Adrenal gland (tissue), 9 donors: ENCODE measurements at regions not wholly inside any gene's neighbourhood (a gene's known extent, or its start where the extent isn't known, plus 50 kb on each side); places are given as distances from the start of the nearest gene placed in this dataset.

ENCODE experiments used
- DNase-seq, 7 donors: peaks; one replicate each; pipeline ENCODE4 v3.0.0-alpha.2; 2019 to 2020
- H3K27ac ChIP-seq, 5 donors: fragments of 200-600 bp; sonication (generic) in 4 of 5; 1 replicate in 3 of 5; 2 replicates in 2 of 5; pipeline versions ENCODE4 v1.5.1 to v1.8.0; 2016 to 2020; ENCODE audit warnings: mild to moderate bottlenecking in 1 of 5
- H3K27me3 ChIP-seq: fragments of 200-600 bp; 2 replicates; pipeline ENCODE4 v1.8.0; 2021
- H3K36me3 ChIP-seq, 2 donors: fragments of 200-600 bp; replicated peaks in 1 of 2; 1 replicate in 1 of 2; 2 replicates in 1 of 2; pipeline versions ENCODE4 v1.5.1 to v1.8.0; 2018 to 2022
- H3K4me1 ChIP-seq, 2 donors: fragments of 200-600 bp; replicated peaks in 1 of 2; 1 replicate in 1 of 2; 2 replicates in 1 of 2; pipeline versions ENCODE4 v1.5.1 to v1.8.0; 2018 to 2021
- H3K4me3 ChIP-seq, 4 donors: fragments of 200-600 bp; sonication (generic) in 3 of 4; one replicate each; pipeline ENCODE4 v1.5.1; 2016 to 2018
- H3K9me3 ChIP-seq, 3 donors: fragments of 200-600 bp; sonication (generic) in 1 of 3; replicated peaks in 1 of 3; 1 replicate in 2 of 3; 2 replicates in 1 of 3; pipeline versions ENCODE4 v1.5.1 to v1.8.0; 2016 to 2021
- POLR2A ChIP-seq, 2 donors: fragments of 450-650 bp; IDR thresholded peaks; one replicate each; pipeline ENCODE4 v1.6.1; 2017; ENCODE audit warnings: antibody characterized with exemption in 2 of 2, mild to moderate bottlenecking in 2 of 2, moderate library complexity in 1 of 2
- WGBS, 4 donors: extraction: QIAGEN DNeasy Blood & Tissue Kit in 2 of 4; methylation state at CpG; one replicate each; pipeline versions ENCODE4 v1.1.5 to v1.1.7; 2013 to 2017; 5-methylcytosine and 5-hydroxymethylcytosine counted together
- intact Hi-C, 2 donors: fragments of 100-400 bp; cut with DNase I; formaldehyde crosslinking; loops; one replicate each; pipeline versions ENCODE4 v1.14.1 to v1.15.0; 2022 to 2023
- TF ChIP-seq, protein P1 (sequence below), 6 experiments: fragments of 450-650 bp in 4 of 6; fragments of 200-600 bp in 2 of 6; sonication (generic) in 1 of 6; IDR thresholded peaks; 1 replicate in 5 of 6; 2 replicates in 1 of 6; pipeline versions ENCODE4 v1.5.1 to v1.8.0; 2016 to 2021; ENCODE audit warnings: antibody characterized with exemption in 6 of 6, mild to moderate bottlenecking in 2 of 6, moderate library complexity in 1 of 6
- donor health status: healthy with polysubstance abuse.
- donor health status: Bipolar disorder and iron deficiency.
- donor health status: DM: yes; HTN: yes; CAD: no.
- donor health status: DM: no; HTN: no; CAD: no.
- donor health status: DM: no; HTN: no; CAD: no.

DNA sequence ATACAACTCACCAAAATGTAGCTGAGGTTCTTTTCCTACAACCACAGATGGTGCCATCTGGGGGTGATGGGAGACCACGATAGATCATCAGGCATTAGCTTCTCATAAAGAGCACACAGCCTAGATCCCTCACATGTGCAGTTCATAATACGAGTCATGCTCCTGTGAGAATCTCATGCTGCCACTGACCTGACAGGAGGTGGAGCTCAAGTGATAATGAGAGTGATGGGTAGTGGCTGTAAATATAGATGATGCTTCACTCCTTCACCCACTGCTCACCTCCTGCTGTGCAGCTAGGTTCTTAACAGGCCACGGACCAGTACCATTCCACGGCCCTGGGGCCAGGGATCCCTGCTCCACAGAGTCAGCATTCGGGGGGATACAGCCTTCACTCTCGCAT is 943.8 kb downstream of the NLGN4Y start:
- no peaks in the 10 kb centered on the region for H3K27me3 ChIP-seq
- no peak overlapping the region for H3K27ac ChIP-seq
- WGBS, 4 donors: 77 to 81% methylated on average over 3 to 6 of the region's 6 CpGs; no CpG with 5 or more reads in 2 of the 4 donors
- intact Hi-C loops: no loop called here
- H3K36me3 ChIP-seq: no peaks in the 10 kb centered on the region
- no peaks in the 10 kb centered on the region for H3K9me3 ChIP-seq
- DNase-seq: no peak
- no peaks in the 10 kb centered on the region for H3K4me1 ChIP-seq
- TF ChIP-seq, protein P1, sequence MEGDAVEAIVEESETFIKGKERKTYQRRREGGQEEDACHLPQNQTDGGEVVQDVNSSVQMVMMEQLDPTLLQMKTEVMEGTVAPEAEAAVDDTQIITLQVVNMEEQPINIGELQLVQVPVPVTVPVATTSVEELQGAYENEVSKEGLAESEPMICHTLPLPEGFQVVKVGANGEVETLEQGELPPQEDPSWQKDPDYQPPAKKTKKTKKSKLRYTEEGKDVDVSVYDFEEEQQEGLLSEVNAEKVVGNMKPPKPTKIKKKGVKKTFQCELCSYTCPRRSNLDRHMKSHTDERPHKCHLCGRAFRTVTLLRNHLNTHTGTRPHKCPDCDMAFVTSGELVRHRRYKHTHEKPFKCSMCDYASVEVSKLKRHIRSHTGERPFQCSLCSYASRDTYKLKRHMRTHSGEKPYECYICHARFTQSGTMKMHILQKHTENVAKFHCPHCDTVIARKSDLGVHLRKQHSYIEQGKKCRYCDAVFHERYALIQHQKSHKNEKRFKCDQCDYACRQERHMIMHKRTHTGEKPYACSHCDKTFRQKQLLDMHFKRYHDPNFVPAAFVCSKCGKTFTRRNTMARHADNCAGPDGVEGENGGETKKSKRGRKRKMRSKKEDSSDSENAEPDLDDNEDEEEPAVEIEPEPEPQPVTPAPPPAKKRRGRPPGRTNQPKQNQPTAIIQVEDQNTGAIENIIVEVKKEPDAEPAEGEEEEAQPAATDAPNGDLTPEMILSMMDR (IDR thresholded peaks at IDR 0.05): no peak
- TF ChIP-seq POLR2A (IDR thresholded peaks at IDR 0.05): no peak
- no peak overlapping the region for H3K4me3 ChIP-seq

DNA sequence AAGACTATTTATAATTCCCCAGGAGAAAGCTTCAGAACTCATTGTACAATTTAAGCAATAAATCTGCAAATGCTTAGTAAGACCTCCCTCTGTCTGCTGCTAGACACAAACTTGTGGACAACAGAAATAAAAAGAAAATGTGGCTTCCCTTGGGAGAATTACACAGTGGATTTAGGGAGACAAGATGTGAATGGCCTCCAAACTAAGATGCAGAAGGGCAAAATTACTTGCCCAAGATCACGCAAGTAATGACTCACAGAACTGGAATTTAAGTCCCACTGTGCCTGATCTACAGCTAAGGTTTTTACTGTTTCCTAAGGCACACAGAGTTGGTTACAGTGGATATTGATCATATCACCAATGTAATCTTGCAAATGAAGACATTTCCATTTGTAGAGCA is 947.0 kb downstream of the NLGN4Y start:
- 34 to 67% methylated on average over 1 of the region's 1 CpG; no CpG with 5 or more reads in 2 of the 4 donors for WGBS, 4 donors
- no peaks in the 10 kb centered on the region for H3K36me3 ChIP-seq
- H3K27me3 ChIP-seq: no peaks in the 10 kb centered on the region
- DNase-seq: no peak
- H3K4me1 ChIP-seq: no peaks in the 10 kb centered on the region
- no peaks in the 10 kb centered on the region for H3K9me3 ChIP-seq
- TF ChIP-seq, protein P1 (IDR thresholded peaks at IDR 0.05): no peak
- no peak for TF ChIP-seq POLR2A (IDR thresholded peaks at IDR 0.05)
- intact Hi-C loops: no loop called here
- H3K4me3 ChIP-seq: no peak overlapping the region
- H3K27ac ChIP-seq: no peak overlapping the region

DNA sequence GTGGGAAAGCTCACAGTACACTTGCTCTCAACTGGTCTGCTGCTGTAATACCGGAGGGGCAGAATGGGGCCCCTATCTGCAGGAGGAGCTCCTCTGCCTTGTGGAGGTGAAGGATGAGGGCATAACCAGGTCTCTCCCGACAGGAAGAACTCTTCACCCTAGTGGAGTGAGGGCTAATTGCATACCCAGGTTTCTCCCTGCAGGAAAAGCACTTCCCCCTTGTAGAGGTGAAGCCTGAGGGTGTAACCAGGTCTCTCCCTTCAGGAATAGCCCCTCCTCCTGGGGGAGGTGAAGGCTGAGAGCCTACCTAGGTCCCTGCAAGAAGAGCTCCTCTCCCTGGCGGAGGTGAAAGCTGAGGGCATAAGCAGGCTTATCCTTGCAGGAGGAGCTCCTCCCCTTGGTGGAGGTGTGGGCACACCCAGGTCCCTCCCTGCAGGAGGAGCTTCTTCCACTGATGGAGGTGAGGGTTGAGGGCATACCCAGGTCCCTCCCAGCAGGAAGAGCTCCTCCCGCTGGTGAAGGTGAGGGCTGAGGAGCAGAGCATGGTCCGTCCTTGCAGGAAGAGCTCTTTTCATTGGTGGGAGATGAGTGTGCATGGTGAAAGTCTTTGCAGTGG is 954.1 kb downstream of the NLGN4Y start:
- intact Hi-C loops: no loop called here
- H3K27ac ChIP-seq: no peak overlapping the region
- no peak for DNase-seq
- 78 to 86% methylated on average over 2 to 5 of the region's 5 CpGs; no CpG with 5 or more reads in 2 of the 4 donors for WGBS, 4 donors
- no peaks in the 10 kb centered on the region for H3K27me3 ChIP-seq
- H3K4me1 ChIP-seq: no peaks in the 10 kb centered on the region
- no peaks in the 10 kb centered on the region for H3K36me3 ChIP-seq
- H3K4me3 ChIP-seq: no peak overlapping the region
- no peaks in the 10 kb centered on the region for H3K9me3 ChIP-seq
- TF ChIP-seq POLR2A (IDR thresholded peaks at IDR 0.05): no peak
- TF ChIP-seq, protein P1 (IDR thresholded peaks at IDR 0.05): no peak

DNA sequence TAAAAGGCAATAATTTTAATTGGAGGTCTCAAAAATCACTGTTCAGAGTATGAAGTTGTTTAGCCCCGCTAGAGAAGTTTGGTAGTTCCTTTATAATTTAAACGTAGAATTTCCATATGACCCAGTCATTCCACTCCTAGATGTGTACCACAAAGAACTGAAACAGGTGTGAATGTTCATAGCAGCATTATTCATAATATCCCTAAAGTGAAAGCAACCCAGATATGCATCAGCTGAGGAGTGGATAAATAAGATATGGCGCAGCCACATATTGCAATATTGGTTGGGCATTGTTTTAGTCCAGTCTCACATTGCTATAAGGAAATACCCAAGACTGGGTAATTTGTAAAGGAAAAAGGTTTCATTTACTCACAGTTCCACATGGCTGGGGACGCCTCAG is 976.2 kb downstream of the NLGN4Y start:
- Histone ChIP-seq H3K27me3 (no peaks in the 10 kb centered on the region), H3K36me3 (no peaks in the 10 kb centered on the region), H3K4me3 (no peak overlapping the region), H3K9me3 (no peaks in the 10 kb centered on the region), H3K4me1 (no peaks in the 10 kb centered on the region), H3K27ac (no peak overlapping the region)
- intact Hi-C loops: no loop called here
- WGBS, 4 donors: 85 to 97% methylated on average over 4 of the region's 4 CpGs; no CpG with 5 or more reads in 2 of the 4 donors
- no peak for DNase-seq
- TF ChIP-seq, protein P1 (IDR thresholded peaks at IDR 0.05): no peak
- TF ChIP-seq POLR2A (IDR thresholded peaks at IDR 0.05): no peak
